Epithelial cell of esophagus (primary cell): ENCODE measurements at regions not wholly inside any gene's neighbourhood (a gene's known extent, or its start where the extent isn't known, plus 50 kb on each side); places are given as distances from the start of the nearest gene placed in this dataset.

Experiments used
- DNase-seq: peaks from one replicate; pipeline ENCODE4 v3.0.0; 2010; ENCODE audit warnings: low read depth
- H3K4me3 ChIP-seq: 2 replicates; pipeline ENCODE4 v1.5.1; 2011; ENCODE audit warnings: mild to moderate bottlenecking, low read length, control low read depth
- TF ChIP-seq, protein P1 (sequence below): IDR thresholded peaks from 2 replicates; pipeline ENCODE4 v1.5.1; 2011; ENCODE audit warnings: low read depth, mild to moderate bottlenecking, low read length, control low read depth, inconsistent platforms; ENCODE audit not compliant: insufficient read depth; ENCODE audit errors: missing control alignments

- TF ChIP-seq, protein P1, sequence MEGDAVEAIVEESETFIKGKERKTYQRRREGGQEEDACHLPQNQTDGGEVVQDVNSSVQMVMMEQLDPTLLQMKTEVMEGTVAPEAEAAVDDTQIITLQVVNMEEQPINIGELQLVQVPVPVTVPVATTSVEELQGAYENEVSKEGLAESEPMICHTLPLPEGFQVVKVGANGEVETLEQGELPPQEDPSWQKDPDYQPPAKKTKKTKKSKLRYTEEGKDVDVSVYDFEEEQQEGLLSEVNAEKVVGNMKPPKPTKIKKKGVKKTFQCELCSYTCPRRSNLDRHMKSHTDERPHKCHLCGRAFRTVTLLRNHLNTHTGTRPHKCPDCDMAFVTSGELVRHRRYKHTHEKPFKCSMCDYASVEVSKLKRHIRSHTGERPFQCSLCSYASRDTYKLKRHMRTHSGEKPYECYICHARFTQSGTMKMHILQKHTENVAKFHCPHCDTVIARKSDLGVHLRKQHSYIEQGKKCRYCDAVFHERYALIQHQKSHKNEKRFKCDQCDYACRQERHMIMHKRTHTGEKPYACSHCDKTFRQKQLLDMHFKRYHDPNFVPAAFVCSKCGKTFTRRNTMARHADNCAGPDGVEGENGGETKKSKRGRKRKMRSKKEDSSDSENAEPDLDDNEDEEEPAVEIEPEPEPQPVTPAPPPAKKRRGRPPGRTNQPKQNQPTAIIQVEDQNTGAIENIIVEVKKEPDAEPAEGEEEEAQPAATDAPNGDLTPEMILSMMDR, result no peak
- no peak overlapping the region for H3K4me3 ChIP-seq
- DNase-seq, result no peak
These were observed 206.0 kb upstream of the PCDH17 start for GRCh38 chr13:57425531-57425930.

- no peak overlapping the region for H3K4me3 ChIP-seq
- TF ChIP-seq, protein P1, result no peak
- no peak for DNase-seq
These were observed 194.0 kb upstream of the PCDH17 start for GRCh38 chr13:57437587-57437986.

DNA sequence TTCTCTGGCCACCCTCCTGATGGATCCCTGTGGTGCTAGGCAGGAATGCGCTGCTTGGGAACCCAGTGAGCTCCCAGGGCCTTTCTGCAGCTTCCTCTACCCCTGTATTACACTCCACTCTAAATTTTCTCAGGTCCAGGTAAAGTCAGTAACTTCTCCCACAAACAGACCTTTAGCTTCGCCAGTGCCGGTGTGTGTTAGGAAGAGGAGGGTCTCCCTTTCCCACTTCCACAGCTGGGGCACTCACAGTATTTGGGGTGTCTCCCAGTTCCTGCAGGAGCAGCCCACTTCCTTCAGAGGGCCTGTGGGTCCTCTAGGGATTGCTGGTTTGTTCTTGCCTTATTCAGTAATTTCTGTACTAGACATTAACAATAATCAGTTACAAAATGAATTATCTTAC is 193.5 kb upstream of the PCDH17 start:
- no peak for DNase-seq
- TF ChIP-seq, protein P1, result no peak

GRCh38 chr13:57443494-57443893 is 188.1 kb upstream of the PCDH17 start:
- DNase-seq, result no peak
- TF ChIP-seq, protein P1, result no peak
- no peak overlapping the region for H3K4me3 ChIP-seq

More for the DNA sequence above, 193.5 kb upstream of the PCDH17 start:
- no peak overlapping the region for H3K4me3 ChIP-seq

DNA sequence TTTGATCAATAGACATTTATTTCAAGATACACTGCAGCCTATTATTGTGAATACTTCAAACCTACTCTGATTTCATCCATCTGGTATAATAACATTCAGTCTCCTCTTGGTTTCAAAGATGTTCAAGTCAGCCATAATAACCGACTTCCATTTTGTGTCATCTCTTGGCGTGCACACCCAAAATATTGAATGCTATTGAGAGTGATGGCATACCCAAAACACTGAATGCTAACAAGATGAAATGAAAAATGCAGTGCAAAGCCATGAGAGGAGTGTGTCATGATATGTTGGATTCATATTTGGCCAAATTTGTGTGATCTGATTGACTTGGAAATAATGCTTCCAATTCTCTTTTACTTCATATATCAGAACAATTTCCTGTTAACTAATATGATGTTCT is 181.2 kb upstream of the PCDH17 start:
- H3K4me3 ChIP-seq, result no peak overlapping the region
- TF ChIP-seq, protein P1, result no peak
- no peak for DNase-seq

DNA sequence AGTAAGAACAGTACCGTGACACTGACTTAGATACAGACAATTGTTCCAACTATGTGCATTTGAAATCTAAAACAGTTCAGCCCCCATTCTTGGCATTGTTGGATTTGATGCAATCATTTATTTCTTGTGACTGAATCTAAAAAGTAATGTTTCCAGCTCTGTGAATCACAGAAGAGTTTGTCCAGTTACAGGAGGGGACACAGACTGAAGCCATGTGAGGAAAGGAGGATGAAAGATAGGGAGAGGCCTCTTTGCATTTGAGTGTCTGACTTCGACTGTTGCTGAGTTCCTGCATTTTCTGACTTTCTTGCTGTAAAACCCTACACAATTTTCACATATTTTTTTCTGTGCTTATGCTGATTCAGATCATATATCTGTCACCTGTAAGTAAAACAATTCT is 179.3 kb upstream of the PCDH17 start:
- DNase-seq, result no peak
- TF ChIP-seq, protein P1, result no peak
- H3K4me3 ChIP-seq, result no peak overlapping the region

- TF ChIP-seq, protein P1, result no peak
- DNase-seq, result no peak
- no peak overlapping the region for H3K4me3 ChIP-seq
These were observed 161.1 kb upstream of the PCDH17 start for GRCh38 chr13:57470491-57470890.
